GM23338 (cell line): ENCODE measurements at regions not wholly inside any gene's neighbourhood (a gene's known extent, or its start where the extent isn't known, plus 50 kb on each side); places are given as distances from the start of the nearest gene placed in this dataset.

Experiments used
- ATAC-seq: fragments of 200-7000 bp; cut with Tn5 transposase; 3 replicates; pipeline ENCODE4 v1.9.1; 2020
- DNase-seq: peaks from one replicate; pipeline ENCODE4 v3.0.0-alpha.2; 2015; ENCODE audit warnings: low spot score
- H2AFZ ChIP-seq: fragments of 200-600 bp; sonication (generic); 2 replicates; pipeline ENCODE4 v1.8.0; 2016; ENCODE audit warnings: antibody characterized with exemption, mild to moderate bottlenecking, moderate library complexity
- H3F3A ChIP-seq: fragments of 200-600 bp; sonication (generic); replicated peaks from 2 replicates; pipeline ENCODE4 v1.8.0; 2017; ENCODE audit warnings: antibody characterized with exemption, mixed run types, low read depth
- H3K27ac ChIP-seq: fragments of 200-600 bp; sonication (generic); 2 replicates; pipeline ENCODE4 v1.6.1; 2016; ENCODE audit warnings: low read depth
- H3K27me3 ChIP-seq: fragments of 200-600 bp; sonication (generic); 2 replicates; pipeline ENCODE4 v1.8.0; 2016; ENCODE audit warnings: mild to moderate bottlenecking, mixed run types, moderate library complexity; ENCODE audit not compliant: insufficient read depth
- H3K36me3 ChIP-seq: fragments of 200-600 bp; sonication (generic); 2 replicates; pipeline ENCODE4 v1.8.0; 2016; ENCODE audit warnings: mild to moderate bottlenecking; ENCODE audit not compliant: insufficient read depth
- H3K4me1 ChIP-seq: fragments of 200-600 bp; sonication (generic); 2 replicates; pipeline ENCODE4 v1.8.0; 2016; ENCODE audit warnings: mild to moderate bottlenecking, moderate library complexity; ENCODE audit not compliant: insufficient read depth
- H3K4me2 ChIP-seq: fragments of 200-600 bp; sonication (generic); 2 replicates; pipeline ENCODE4 v1.7.1; 2017; ENCODE audit warnings: mixed run types
- H3K4me3 ChIP-seq: fragments of 200-600 bp; sonication (generic); 2 replicates; pipeline ENCODE4 v1.6.1; 2016; ENCODE audit warnings: mixed run types
- H3K79me2 ChIP-seq: fragments of 200-600 bp; sonication (generic); replicated peaks from 2 replicates; pipeline ENCODE4 v1.8.0; 2017; ENCODE audit warnings: mild to moderate bottlenecking; ENCODE audit not compliant: insufficient read depth
- H3K9me2 ChIP-seq: fragments of 200-600 bp; sonication (generic); 2 replicates; pipeline ENCODE4 v1.8.0; 2017; ENCODE audit not compliant: insufficient read depth
- H4K20me1 ChIP-seq: fragments of 200-600 bp; sonication (generic); replicated peaks from 2 replicates; pipeline ENCODE4 v1.8.0; 2017; ENCODE audit warnings: mild to moderate bottlenecking; ENCODE audit not compliant: insufficient read depth
- H3K27ac Mint-ChIP-seq: 2 replicates; pipeline ENCODE4 v1.8.0; 2020; ENCODE audit warnings: inconsistent platforms, mild to moderate bottlenecking, moderate library complexity, mixed read lengths
- H3K27me3 Mint-ChIP-seq: 3 replicates; pipeline ENCODE4 v1.8.0; 2022; ENCODE audit warnings: low read depth, mild to moderate bottlenecking, moderate library complexity, mixed read lengths, inconsistent platforms; ENCODE audit not compliant: insufficient read depth, poor library complexity
- H3K36me3 Mint-ChIP-seq: 3 replicates; pipeline ENCODE4 v1.8.0; 2021; ENCODE audit warnings: low read depth, mild to moderate bottlenecking, inconsistent platforms, moderate library complexity, mixed read lengths
- H3K4me1 Mint-ChIP-seq: 3 replicates; pipeline ENCODE4 v1.8.0; 2020; ENCODE audit warnings: mild to moderate bottlenecking, inconsistent platforms, mixed read lengths
- H3K4me3 Mint-ChIP-seq: 3 replicates; pipeline ENCODE4 v1.8.0; 2021; ENCODE audit warnings: moderate library complexity, mild to moderate bottlenecking, inconsistent platforms, mixed read lengths
- H3K9me3 Mint-ChIP-seq: 3 replicates; pipeline ENCODE4 v1.8.0; 2020; ENCODE audit warnings: moderate library complexity, mild to moderate bottlenecking, inconsistent platforms, mixed read lengths
- CREB1 ChIP-seq: fragments of 250-450 bp; sonication (Bioruptor Pico); IDR thresholded peaks from 2 replicates; pipeline ENCODE4 v1.5.0; 2020; ENCODE audit warnings: low read depth, mild to moderate bottlenecking, moderate library complexity
- EZH2 ChIP-seq: fragments of 200-600 bp; sonication (generic); IDR thresholded peaks from one replicate; pipeline ENCODE4 v1.8.0; 2017; ENCODE audit warnings: antibody characterized with exemption, mild to moderate bottlenecking, low read depth; ENCODE audit not compliant: unreplicated experiment
- EZH2phosphoT487 ChIP-seq: fragments of 200-600 bp; sonication (generic); IDR thresholded peaks from one replicate; pipeline ENCODE4 v1.8.1; 2018; ENCODE audit warnings: antibody characterized with exemption; ENCODE audit not compliant: unreplicated experiment
- JUNB ChIP-seq: IDR thresholded peaks from one replicate; pipeline ENCODE4 v1.6.1; 2016; ENCODE audit warnings: antibody characterized with exemption; ENCODE audit not compliant: unreplicated experiment
- NANOG ChIP-seq: IDR thresholded peaks from 2 replicates; pipeline ENCODE4 v1.6.1; 2016; ENCODE audit warnings: antibody characterized with exemption, borderline replicate concordance
- POLR2AphosphoS5 ChIP-seq: IDR thresholded peaks from 2 replicates; pipeline ENCODE4 v1.6.1; 2016; ENCODE audit warnings: antibody characterized with exemption, low read depth
- REST ChIP-seq: IDR thresholded peaks from one replicate; pipeline ENCODE4 v1.6.1; 2018; ENCODE audit warnings: antibody characterized with exemption; ENCODE audit not compliant: unreplicated experiment
- ZNF114 ChIP-seq: fragments of 250-450 bp; sonication (Bioruptor Pico); IDR thresholded peaks from 2 replicates; pipeline ENCODE4 v1.5.0; 2020; ENCODE audit warnings: mild to moderate bottlenecking, moderate library complexity
- ZNF331 ChIP-seq: fragments of 250-450 bp; sonication (Bioruptor Pico); IDR thresholded peaks from 2 replicates; pipeline ENCODE4 v1.5.0; 2020; ENCODE audit warnings: low read depth, mild to moderate bottlenecking, moderate library complexity
- ZNF462 ChIP-seq: fragments of 250-450 bp; sonication (Bioruptor Pico); IDR thresholded peaks from 2 replicates; pipeline ENCODE4 v1.5.0; 2020; ENCODE audit warnings: mild to moderate bottlenecking, moderate library complexity

GRCh38 chr5:163885117-163885516 lies 379.7 kb downstream of the MAT2B start (continued):
- TF ChIP-seq ZNF462 (no peak), NANOG (no peak), EZH2 (no peak), POLR2AphosphoS5 (no peak), EZH2phosphoT487 (no peak), CREB1 (CRISPR knock-in tag) (no peak), JUNB (no peak)

- DNase-seq (no peak), ATAC-seq (no peak)
- Histone ChIP-seq H3K4me2 (no peak overlapping the region), H3K27ac (no peak overlapping the region), H3K79me2 (no peaks in the 10 kb centered on the region), H2AFZ (no peak overlapping the region), H4K20me1 (no peaks in the 10 kb centered on the region), H3K27me3 (no peaks in the 10 kb centered on the region), H3F3A (no peaks in the 10 kb centered on the region), H3K9me2 (no peaks in the 10 kb centered on the region; the same call in none of the 2 replicates), H3K36me3 (no peaks in the 10 kb centered on the region), H3K4me1 (peaks cover 12% of the 10 kb centered on the region), H3K4me3 (no peak overlapping the region)
- Mint-ChIP-seq H3K36me3 (peaks cover 3% of the 10 kb centered on the region; the same call in 2 of the 3 replicates), H3K9me3 (no peaks in the 10 kb centered on the region; the same call in 1 of the 3 replicates), H3K4me1 (peaks cover 9% of the 10 kb centered on the region), H3K27ac (no peak overlapping the region), H3K4me3 (no peak overlapping the region), H3K27me3 (no peaks in the 10 kb centered on the region)
- no peak for TF ChIP-seq ZNF331 (CRISPR knock-in tag)
- TF ChIP-seq REST = no peak
- no peak for TF ChIP-seq CREB1 (CRISPR knock-in tag)
- no peak for TF ChIP-seq ZNF114 (CRISPR knock-in tag)
- TF ChIP-seq JUNB = no peak
Observed at GRCh38 chr5:163887854-163888253, 382.4 kb downstream of the MAT2B start.
